HepG2 (cell line): ENCODE measurements at regions not wholly inside any gene's neighbourhood (a gene's known extent, or its start where the extent isn't known, plus 50 kb on each side); places are given as distances from the start of the nearest gene placed in this dataset.
"Not testable (repeated sequence)": the region's sequence is repeated elsewhere in the genome, so short reads cannot be mapped to it uniquely, and the experiment has no call there.

Experiments used
- EZH2 ChIP-seq: conservative IDR thresholded peaks from 2 replicates; pipeline ENCODE4 v1.6.1; 2012; ENCODE audit warnings: mild to moderate bottlenecking, low read depth, low read length, moderate library complexity
- JUNB ChIP-seq: sonication (generic); formaldehyde crosslinking; IDR thresholded peaks from 2 replicates; pipeline ENCODE4 v1.8.0; 2022; ENCODE audit warnings: missing genetic modification reagents, mild to moderate bottlenecking, borderline replicate concordance
- NKX3-1 ChIP-seq: sonication (generic); formaldehyde crosslinking; IDR thresholded peaks from 2 replicates; pipeline ENCODE4 v1.5.0; 2020; ENCODE audit warnings: missing genetic modification reagents
- TCF7 ChIP-seq: sonication (generic); IDR thresholded peaks from 2 replicates; pipeline ENCODE4 v1.6.1; 2016; ENCODE audit warnings: antibody characterized with exemption, low read depth
- ZFP36 ChIP-seq: fragments of 150-350 bp; IDR thresholded peaks from 2 replicates; pipeline ENCODE4 v1.6.1; 2018; ENCODE audit warnings: borderline replicate concordance, low read length, low read depth; ENCODE audit not compliant: partially characterized antibody
- TF ChIP-seq, protein P1 (sequence below): sonication (generic); formaldehyde crosslinking; IDR thresholded peaks from 2 replicates; pipeline ENCODE4 v1.9.0; 2021; ENCODE audit warnings: missing genetic modification reagents, mild to moderate bottlenecking, borderline replicate concordance

GRCh38 chr3:193037828-193038227 lies 120.2 kb upstream of the MB21D2 start:
- TF ChIP-seq ZFP36, EZH2, NKX3-1, TCF7, JUNB: not testable (repeated sequence)
- TF ChIP-seq, protein P1, sequence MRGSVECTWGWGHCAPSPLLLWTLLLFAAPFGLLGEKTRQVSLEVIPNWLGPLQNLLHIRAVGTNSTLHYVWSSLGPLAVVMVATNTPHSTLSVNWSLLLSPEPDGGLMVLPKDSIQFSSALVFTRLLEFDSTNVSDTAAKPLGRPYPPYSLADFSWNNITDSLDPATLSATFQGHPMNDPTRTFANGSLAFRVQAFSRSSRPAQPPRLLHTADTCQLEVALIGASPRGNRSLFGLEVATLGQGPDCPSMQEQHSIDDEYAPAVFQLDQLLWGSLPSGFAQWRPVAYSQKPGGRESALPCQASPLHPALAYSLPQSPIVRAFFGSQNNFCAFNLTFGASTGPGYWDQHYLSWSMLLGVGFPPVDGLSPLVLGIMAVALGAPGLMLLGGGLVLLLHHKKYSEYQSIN (CRISPR knock-in tag), result not testable (repeated sequence)
